Astrocyte (in vitro differentiated cells and primary cell): ENCODE measurements at regions not wholly inside any gene's neighbourhood (a gene's known extent, or its start where the extent isn't known, plus 50 kb on each side); places are given as distances from the start of the nearest gene placed in this dataset.

Experiments used
- DNase-seq: peaks from one replicate; pipeline ENCODE4 v3.0.0-alpha.2; 2010; ENCODE audit warnings: low read depth
- FAIRE-seq: peaks from 2 replicates; lab custom pipeline; 2011; peaks lifted over from hg19 to GRCh38; lab: Jason Lieb, UNC
- H2AFZ ChIP-seq: 2 replicates; pipeline ENCODE4 v1.6.0; 2012; ENCODE audit warnings: low read depth, low read length, inconsistent platforms
- H3K27ac ChIP-seq: 2 replicates; pipeline ENCODE4 v1.5.1; 2011; ENCODE audit warnings: low read depth, low read length, inconsistent platforms
- H3K27me3 ChIP-seq: 2 replicates; pipeline ENCODE4 v1.6.0; 2011; ENCODE audit warnings: low read length, inconsistent platforms; ENCODE audit not compliant: insufficient read depth
- H3K36me3 ChIP-seq: 2 replicates; pipeline ENCODE4 v1.5.1; 2011; ENCODE audit warnings: low read length, inconsistent platforms; ENCODE audit not compliant: insufficient read depth
- H3K4me1 ChIP-seq: 2 replicates; pipeline ENCODE4 v1.5.1; 2011; ENCODE audit warnings: low read length, inconsistent platforms; ENCODE audit not compliant: insufficient read depth
- H3K4me2 ChIP-seq: 2 replicates; pipeline ENCODE4 v1.6.0; 2012; ENCODE audit warnings: low read length, inconsistent platforms
- H3K4me3 ChIP-seq: 2 replicates; pipeline ENCODE4 v1.5.1; 2011; ENCODE audit warnings: low read depth, mild to moderate bottlenecking, low read length, inconsistent platforms; ENCODE audit not compliant: insufficient read depth
- H3K79me2 ChIP-seq: 2 replicates; pipeline ENCODE4 v1.6.0; 2012; ENCODE audit warnings: mild to moderate bottlenecking, low read length, inconsistent platforms; ENCODE audit not compliant: insufficient read depth
- H3K9ac ChIP-seq: 2 replicates; pipeline ENCODE4 v1.6.0; 2012; ENCODE audit warnings: mild to moderate bottlenecking, low read length, inconsistent platforms
- H3K9me3 ChIP-seq: 2 replicates; pipeline ENCODE4 v1.5.1; 2012; ENCODE audit warnings: low read depth, mild to moderate bottlenecking, low read length, inconsistent platforms; ENCODE audit not compliant: insufficient read depth
- H4K20me1 ChIP-seq: 2 replicates; pipeline ENCODE4 v1.6.0; 2012; ENCODE audit warnings: low read length, inconsistent platforms; ENCODE audit not compliant: insufficient read depth
- H3K27ac Mint-ChIP-seq: one replicate; pipeline ENCODE4 v1.8.0; 2021; ENCODE audit warnings: mild to moderate bottlenecking, mixed read lengths; ENCODE audit not compliant: unreplicated experiment
- H3K27me3 Mint-ChIP-seq: one replicate; pipeline ENCODE4 v1.8.0; 2021; ENCODE audit warnings: low read depth, mixed read lengths; ENCODE audit not compliant: unreplicated experiment
- H3K36me3 Mint-ChIP-seq: one replicate; pipeline ENCODE4 v1.8.0; 2021; ENCODE audit warnings: low read depth, mixed read lengths; ENCODE audit not compliant: unreplicated experiment
- H3K4me1 Mint-ChIP-seq: one replicate; pipeline ENCODE4 v1.8.0; 2021; ENCODE audit warnings: low read depth, mixed read lengths; ENCODE audit not compliant: unreplicated experiment
- H3K4me3 Mint-ChIP-seq: one replicate; pipeline ENCODE4 v1.8.0; 2021; ENCODE audit warnings: mild to moderate bottlenecking, moderate library complexity, mixed read lengths; ENCODE audit not compliant: unreplicated experiment
- H3K9me3 Mint-ChIP-seq: one replicate; pipeline ENCODE4 v1.8.0; 2021; ENCODE audit warnings: mild to moderate bottlenecking, mixed read lengths; ENCODE audit not compliant: unreplicated experiment
- CTCF ChIP-seq: IDR thresholded peaks from 2 replicates; pipeline ENCODE4 v1.5.1; 2011; ENCODE audit warnings: low read depth, mild to moderate bottlenecking, inconsistent platforms, low read length, moderate library complexity; ENCODE audit not compliant: insufficient read depth
- EZH2 ChIP-seq: IDR thresholded peaks from 2 replicates; pipeline ENCODE4 v1.6.1; 2012; ENCODE audit warnings: mild to moderate bottlenecking, low read length, inconsistent platforms; ENCODE audit not compliant: insufficient read depth

DNA sequence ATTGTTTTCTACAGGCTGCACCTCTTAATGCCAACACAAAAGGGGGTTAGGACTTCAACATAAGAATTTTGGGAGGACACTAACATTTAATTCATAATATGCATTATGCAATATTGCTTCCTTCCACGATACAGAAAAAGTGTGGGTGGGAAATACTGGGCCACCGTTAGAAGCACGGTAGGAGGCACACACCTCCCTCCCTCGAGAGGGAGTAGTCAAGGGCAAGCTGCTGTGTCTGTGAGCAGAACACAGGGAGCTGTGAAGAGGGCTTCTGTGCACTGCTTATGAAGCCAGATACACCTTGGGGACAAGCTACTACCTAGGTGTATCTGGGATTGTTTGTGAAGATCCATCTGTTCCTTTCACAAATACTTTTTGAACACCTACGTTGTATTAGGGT lies 109.3 kb upstream of the PLET1 start:
- no peak for FAIRE-seq
- Histone ChIP-seq H3K27me3 (no peaks in the 10 kb centered on the region), H2AFZ (no peak overlapping the region), H3K79me2 (no peaks in the 10 kb centered on the region), H4K20me1 (no peaks in the 10 kb centered on the region), H3K36me3 (no peaks in the 10 kb centered on the region), H3K9ac (no peak overlapping the region), H3K4me3 (no peak overlapping the region), H3K4me2 (no peak overlapping the region), H3K9me3 (no peaks in the 10 kb centered on the region), H3K27ac (no peak overlapping the region), H3K4me1 (peaks cover 2% of the 10 kb centered on the region)
- Mint-ChIP-seq H3K4me1 (no peaks in the 10 kb centered on the region), H3K27me3 (peaks cover 22% of the 10 kb centered on the region), H3K27ac (no peak overlapping the region), H3K9me3 (no peaks in the 10 kb centered on the region), H3K4me3 (no peak overlapping the region), H3K36me3 (peaks cover 1% of the 10 kb centered on the region)
- no peak for DNase-seq
- no peak for TF ChIP-seq CTCF
- no peak for TF ChIP-seq EZH2

GRCh38 chr11:112374486-112375140 lies 114.0 kb upstream of the PLET1 start:
- Mint-ChIP-seq H3K4me1 (no peaks in the 10 kb centered on the region), H3K4me3 (no peak overlapping the region), H3K27me3 (peaks cover 11% of the 10 kb centered on the region), H3K27ac (no peak overlapping the region), H3K9me3 (no peaks in the 10 kb centered on the region), H3K36me3 (peaks cover 1% of the 10 kb centered on the region)
- H3K4me1 ChIP-seq: no peaks in the 10 kb centered on the region
- no peaks in the 10 kb centered on the region for H4K20me1 ChIP-seq
- FAIRE-seq: no peak
- no peak overlapping the region for H2AFZ ChIP-seq
- no peak overlapping the region for H3K4me3 ChIP-seq
- no peaks in the 10 kb centered on the region for H3K79me2 ChIP-seq
- H3K9ac ChIP-seq: no peak overlapping the region
- no peak overlapping the region for H3K4me2 ChIP-seq
- TF ChIP-seq EZH2 (no peak), CTCF (no peak)
- no peaks in the 10 kb centered on the region for H3K36me3 ChIP-seq
- no peaks in the 10 kb centered on the region for H3K9me3 ChIP-seq
- no peaks in the 10 kb centered on the region for H3K27me3 ChIP-seq
- H3K27ac ChIP-seq: no peak overlapping the region
- DNase-seq: no peak

- Histone ChIP-seq H3K4me1 (no peaks in the 10 kb centered on the region), H2AFZ (no peak overlapping the region), H4K20me1 (no peaks in the 10 kb centered on the region), H3K79me2 (no peaks in the 10 kb centered on the region), H3K9ac (no peak overlapping the region), H3K4me3 (no peak overlapping the region), H3K27me3 (no peaks in the 10 kb centered on the region), H3K36me3 (no peaks in the 10 kb centered on the region), H3K27ac (no peak overlapping the region), H3K4me2 (no peak overlapping the region), H3K9me3 (no peaks in the 10 kb centered on the region)
- no peaks in the 10 kb centered on the region for H3K27me3 Mint-ChIP-seq
- DNase-seq: no peak
- H3K36me3 Mint-ChIP-seq: no peaks in the 10 kb centered on the region
- H3K4me3 Mint-ChIP-seq: no peak overlapping the region
- no peaks in the 10 kb centered on the region for H3K4me1 Mint-ChIP-seq
- TF ChIP-seq EZH2: no peak
- TF ChIP-seq CTCF: no peak
- H3K9me3 Mint-ChIP-seq: no peaks in the 10 kb centered on the region
- no peak for FAIRE-seq
- H3K27ac Mint-ChIP-seq: no peak overlapping the region
Measured at GRCh38 chr11:112377946-112378345, 117.3 kb upstream of the PLET1 start.
